GM19467 (cell line): ENCODE measurements at regions not wholly inside any gene's neighbourhood (a gene's known extent, or its start where the extent isn't known, plus 50 kb on each side); places are given as distances from the start of the nearest gene placed in this dataset.
"Not testable (repeated sequence)": the region's sequence is repeated elsewhere in the genome, so short reads cannot be mapped to it uniquely, and the experiment has no call there.

Source experiments
- ATAC-seq: cut with Tn5 transposase; IDR thresholded peaks from one replicate; pipeline ENCODE4 v1.9.1; 2021; ENCODE audit warnings: mild to moderate bottlenecking, moderate library complexity; ENCODE audit not compliant: unreplicated experiment

GRCh38 chr7:45267262-45267661 is 109.7 kb downstream of the RAMP3 start:
- no peak for ATAC-seq

DNA sequence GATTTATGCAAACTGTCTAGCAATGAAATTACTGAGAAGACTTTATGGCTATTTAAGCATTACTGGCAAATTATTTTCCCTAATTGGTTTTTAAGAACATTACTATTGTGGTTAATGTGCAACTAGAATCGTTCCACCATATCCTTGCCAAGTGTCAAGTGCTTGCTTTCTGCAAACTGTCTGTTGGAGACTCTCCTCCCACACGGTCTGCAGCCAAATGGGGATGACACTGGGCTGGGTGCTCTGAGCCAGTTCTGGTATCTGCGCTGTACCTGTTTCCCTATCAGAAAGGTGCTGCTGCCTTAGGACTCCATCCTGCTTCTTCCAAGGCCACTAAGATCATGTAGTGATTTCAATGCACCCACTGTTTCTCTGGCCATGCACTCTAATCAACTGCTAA is 110.4 kb downstream of the RAMP3 start:
- ATAC-seq, result no peak

DNA sequence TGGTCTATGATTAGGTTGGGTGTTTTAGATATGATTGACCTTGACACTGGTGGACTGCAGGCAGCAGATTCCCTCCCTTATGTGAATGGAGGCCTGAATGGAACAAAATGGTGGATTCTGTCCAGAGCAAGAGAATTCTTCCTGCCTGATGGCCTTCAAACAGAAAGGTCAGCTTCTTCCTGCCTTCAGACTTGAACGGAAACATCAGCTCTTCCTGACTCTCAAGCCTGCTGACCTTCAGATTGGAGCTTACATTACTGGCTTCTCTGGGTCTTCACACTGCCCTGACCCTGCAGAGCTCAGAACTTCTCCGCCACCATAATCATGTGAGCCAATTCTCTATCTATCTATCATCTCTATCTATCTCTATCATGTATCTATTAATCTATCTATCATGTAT is 111.6 kb downstream of the RAMP3 start:
- ATAC-seq, result no peak

DNA sequence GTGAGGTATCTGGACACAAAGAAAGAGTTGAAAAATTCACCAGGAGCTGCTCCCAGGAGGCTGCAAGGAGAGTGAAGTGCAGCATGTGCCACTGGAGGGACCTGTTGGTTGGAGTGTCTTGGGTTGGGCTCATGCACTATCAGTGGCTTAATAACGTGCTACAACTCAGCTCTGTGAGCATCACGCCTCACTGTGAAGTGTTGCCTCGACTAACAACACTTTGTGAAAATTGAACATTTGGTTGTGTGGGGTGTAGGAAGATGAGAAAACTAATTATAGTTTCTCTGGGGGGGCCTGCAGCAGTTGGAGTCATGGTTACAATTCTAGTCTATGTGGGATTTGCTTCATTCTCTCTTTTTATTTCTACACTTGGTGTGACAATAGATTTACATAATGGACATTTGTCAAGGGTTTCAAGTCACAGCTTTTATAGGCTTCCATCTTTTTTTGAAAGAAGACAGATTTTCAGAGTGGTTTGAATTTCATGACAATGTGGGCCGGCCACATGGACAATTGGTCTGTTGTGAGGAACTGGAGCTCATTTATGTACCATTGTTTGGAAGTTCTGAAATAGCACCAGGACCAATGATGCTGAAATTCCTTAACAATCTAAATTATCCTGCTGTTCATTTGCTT is 121.3 kb downstream of the RAMP3 start:
- no peak for ATAC-seq

DNA sequence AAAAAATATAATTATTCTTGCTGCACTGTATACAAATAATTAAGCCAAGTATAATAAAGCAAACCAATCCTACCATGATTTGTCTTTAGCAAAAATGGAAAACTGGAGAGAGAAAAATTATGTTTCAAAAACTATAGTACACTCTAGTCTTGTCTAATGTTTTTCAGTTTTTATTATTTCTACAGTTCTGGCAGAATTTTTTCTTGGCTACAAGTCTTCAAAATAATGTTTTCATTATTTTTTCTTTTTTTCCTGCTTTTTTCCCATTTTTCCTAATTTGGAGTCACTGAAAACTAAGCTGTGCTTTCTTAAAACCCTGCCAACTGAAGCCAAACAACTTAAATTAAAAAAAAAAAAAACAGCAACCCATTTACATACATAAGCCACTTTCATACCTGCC is 132.0 kb downstream of the RAMP3 start:
- ATAC-seq, result not testable (repeated sequence)

- no peak for ATAC-seq
These were observed 133.3 kb downstream of the RAMP3 start for GRCh38 chr7:45290880-45291279.

DNA sequence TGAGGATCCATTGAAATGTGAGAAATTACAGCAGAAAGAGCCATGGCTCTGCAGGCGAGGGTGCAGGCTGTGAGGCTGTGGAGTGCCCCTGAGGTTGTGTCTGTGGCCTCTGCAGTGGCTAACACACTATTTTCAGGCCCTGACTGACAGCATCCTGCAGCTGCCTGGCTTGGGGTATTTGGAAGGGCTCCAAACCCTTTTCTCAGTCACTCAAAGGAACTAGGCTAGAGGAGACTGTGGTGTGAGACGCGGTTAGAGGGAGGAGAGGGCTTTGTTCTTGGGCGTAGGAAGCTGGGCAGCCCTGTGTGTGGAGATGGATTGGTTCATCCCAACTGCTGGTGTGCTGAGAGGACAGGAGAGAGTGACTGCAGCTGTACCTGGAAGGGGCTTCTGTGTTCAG is 134.9 kb downstream of the RAMP3 start:
- ATAC-seq, result no peak

GRCh38 chr7:45293295-45293942 is 135.8 kb downstream of the RAMP3 start:
- no peak for ATAC-seq

DNA sequence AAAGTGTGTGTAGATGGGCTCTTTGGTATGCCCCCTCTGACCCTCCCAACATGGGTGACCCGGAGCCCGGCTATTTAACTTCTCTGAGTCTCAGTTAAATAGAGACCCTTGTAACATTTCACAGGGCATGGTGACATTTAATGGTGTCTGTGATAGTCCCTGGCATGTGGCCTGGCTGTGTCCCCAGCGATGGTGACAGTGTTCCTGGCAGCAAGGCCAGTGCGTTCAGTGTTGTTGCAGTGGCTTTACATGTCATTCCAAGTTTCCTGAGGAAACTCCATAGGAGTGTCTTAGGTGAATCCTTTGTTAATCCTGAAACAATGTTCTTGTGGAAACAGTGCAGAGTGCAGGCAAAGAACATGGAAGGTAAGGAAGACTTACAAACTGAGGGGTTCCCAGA is 137.0 kb downstream of the RAMP3 start:
- ATAC-seq, result no peak

- no peak for ATAC-seq
These were observed 137.6 kb downstream of the RAMP3 start for GRCh38 chr7:45295222-45295621.

DNA sequence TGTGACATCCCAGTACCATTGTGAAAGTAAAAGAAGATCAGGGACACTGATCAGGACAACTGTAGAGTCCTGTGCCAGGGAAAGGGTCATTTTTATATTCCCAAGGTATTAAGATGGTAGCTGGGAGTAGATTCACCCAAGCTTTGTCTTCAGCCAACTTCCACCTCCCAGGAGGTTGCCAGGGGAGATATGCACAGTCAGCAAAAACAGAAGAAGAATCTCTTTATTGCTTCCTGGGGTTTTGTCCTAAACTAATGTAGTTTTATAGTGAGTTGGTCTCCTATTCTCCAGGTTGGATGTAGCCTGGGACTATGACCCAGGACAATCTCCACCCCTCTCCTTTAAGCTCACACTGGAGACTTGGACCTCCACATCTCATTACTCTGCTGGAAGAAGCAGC is 139.2 kb downstream of the RAMP3 start:
- ATAC-seq, result no peak

DNA sequence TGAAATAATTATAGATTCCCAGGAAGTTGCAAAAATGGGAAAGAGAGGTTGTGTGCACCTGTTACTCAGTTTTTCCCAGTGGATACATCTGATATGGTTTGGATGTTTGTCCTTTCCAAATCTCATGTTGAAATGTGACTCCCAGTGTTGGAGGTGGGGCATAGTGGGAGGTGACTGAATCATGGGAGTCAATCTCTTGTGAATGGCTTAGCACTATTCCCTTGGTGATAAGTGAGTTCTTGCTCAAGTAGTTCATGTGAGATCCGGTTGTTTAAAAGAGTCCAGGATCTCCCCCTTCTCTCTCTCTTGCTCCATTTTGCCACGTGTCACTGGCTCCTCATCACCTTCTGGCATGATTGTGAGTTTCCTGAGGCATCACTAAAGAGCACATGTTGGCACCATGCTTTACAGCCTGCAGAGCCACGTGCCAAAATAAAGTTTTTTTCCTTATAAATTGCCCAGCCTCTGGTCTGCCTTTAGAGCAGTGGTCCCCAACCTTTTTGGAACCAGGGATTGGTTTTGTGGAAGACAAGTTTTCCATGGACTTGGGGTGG is 149.2 kb downstream of the RAMP3 start:
- no peak for ATAC-seq

DNA sequence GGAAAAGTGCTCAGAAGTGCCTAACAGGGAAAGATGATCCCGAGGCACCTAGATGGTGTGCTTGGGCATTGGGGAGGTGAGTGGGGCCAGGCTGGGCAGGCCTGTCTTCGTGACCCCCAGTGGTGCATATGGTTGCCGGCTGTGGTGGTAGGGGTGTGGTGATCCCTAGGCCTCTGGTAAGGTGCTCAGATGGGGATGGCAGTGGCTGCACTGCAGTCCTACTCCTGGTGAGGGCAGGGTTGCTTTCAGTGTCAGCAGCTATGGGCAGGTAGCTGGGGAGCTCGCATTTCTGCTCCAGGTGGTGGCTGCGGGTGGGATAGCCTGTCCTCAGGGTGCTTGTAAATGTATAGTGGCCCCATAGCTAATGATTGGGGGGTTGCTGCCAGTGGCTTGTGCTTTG is 154.0 kb downstream of the RAMP3 start:
- no peak for ATAC-seq

DNA sequence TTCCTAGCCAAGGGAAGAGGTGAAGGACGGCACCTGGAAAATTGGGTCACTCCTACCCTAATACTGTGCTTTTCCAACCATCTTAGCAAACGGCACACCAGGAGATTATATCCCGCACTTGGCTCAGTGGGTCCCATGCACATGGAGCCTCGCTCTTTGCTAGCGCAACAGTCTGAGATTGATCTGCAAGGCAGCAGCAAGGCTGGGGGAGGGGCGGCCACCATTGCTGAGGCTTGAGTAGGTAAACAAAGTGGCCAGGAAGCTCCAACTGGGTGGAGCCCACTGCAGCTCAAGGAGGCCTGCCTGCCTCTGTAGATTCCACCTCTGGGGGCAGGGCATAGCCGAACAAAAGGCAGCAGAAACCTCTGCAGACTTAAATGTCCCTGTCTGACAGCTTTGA is 157.9 kb downstream of the RAMP3 start:
- ATAC-seq, result not testable (repeated sequence)

DNA sequence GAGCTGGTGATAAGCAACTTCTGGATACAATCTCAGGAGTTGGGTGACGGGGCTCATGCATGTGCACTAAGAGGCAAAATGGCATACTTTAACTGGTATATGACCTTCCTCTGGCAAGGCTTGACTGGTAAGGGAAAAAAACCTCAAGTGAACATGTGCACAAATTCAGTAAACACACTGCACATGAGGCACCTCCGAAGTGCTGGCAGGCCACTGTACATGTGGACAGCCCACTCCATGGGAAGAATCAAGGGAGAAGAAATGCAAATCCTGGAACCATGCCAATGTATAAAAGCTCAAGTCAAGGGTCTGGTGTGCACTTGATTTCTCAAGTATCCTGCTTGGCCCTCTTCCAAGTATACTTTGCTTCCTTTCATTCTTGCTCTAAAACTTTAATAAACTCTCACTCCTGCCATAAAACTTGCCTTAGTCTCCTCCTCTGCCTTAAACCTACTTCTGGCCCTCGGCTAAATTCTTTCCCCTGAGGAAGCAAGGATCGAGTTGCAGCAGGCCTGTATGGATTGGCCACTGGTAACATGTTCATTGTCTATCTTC is 167.2 kb downstream of the RAMP3 start:
- no peak for ATAC-seq

DNA sequence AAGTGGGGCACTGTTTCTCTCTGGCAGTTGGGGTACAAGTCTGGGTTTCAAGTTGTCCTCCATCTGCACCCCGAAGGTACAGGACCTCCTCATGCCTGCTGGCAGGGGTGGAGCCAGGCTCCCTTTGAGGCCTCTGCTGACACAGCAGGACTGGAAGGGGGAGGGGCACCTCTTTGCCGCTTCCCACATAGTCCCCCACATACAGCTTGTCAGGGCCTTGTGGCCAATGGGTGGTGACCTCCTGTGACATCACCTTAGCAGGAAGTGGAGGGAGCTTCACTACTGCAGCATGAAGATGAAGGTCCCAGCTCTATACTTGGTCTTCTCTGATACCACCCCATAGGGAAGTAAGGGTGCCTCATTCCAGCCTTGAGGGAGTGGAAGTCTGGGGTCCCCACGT is 167.8 kb downstream of the RAMP3 start:
- ATAC-seq, result no peak

DNA sequence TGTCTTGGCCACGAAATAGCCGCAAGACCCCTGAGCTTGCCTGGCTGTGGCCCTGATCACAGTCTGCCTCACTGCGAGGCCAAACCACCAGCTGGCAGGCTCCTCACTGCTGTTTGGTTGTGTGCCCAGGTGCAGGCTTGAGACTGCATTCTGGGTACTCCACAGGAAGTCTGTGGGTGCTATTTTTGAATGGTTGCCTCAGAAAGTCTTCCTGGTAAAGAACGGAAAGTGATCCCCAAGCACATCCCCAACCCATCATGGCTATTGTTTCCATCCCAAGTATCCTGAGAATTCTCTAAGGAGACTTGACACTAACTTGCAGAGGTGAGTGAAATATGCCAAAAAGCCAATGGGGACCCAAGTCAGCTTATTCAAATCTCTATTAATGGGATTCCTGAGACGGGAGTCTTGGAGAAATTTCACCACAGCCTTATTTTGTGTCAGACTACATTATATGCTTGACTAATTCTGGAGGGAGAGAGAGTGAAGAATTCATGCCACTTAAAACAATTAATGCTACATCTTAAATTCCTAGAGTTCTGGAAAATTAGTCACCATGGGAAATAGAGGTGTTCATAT is 170.9 kb downstream of the RAMP3 start:
- no peak for ATAC-seq

DNA sequence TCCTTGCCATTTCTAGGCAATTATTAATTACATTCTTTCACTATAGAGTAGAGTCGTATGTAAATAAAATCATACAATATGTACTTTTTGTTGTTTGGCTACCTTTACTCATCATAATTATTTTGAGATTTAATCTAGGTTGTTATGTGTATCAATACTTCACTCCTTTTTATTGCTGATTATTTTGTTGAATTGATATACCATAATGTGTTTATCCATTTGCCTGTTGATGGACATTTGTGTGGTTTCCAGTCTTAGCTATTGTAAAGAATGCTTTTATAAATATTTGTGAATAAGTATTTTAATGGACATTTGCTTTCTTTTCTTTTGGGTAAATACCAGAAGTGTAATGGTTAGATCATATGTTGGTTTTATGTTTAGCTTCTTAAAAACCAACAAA is 174.0 kb downstream of the RAMP3 start:
- no peak for ATAC-seq

DNA sequence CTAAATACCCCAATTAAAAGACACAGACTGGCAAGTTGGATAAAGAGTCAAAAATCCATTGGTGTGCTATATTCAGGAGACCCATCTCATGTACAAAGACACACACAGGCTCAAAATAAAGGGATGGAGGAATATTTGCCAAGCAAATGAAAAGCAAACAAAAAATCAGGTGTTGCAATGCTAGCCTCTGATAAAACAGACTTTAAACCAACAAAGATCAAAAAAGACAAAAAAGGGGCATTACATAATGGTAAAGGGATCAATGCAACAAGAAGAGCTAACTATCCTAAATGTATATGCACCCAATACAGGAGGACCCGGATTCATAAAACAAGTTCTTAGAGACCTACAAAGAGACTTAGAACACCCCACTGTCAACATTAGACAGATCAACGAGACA is 177.4 kb downstream of the RAMP3 start:
- not testable (repeated sequence) for ATAC-seq

DNA sequence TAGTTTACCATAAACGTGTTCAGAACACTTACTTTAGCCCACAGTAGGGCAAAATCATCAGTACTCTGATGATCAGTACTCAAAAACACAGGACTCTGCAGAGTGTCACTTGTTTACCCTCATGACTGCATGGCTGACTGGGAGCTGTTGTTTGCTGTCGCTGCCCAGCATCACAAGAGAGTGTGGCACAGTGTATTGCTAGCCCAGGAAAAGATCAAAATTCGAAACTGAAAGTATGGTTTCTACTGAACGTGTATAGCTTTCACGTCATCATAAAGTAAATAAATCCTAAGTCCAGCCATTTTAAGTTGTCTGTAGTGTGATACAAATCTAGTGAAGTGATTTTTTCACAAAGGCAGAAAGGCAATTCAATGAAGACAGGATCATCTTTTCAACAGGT is 184.6 kb downstream of the RAMP3 start:
- ATAC-seq, result no peak

GRCh38 chr7:45343746-45344145 is 186.2 kb downstream of the RAMP3 start:
- no peak for ATAC-seq

DNA sequence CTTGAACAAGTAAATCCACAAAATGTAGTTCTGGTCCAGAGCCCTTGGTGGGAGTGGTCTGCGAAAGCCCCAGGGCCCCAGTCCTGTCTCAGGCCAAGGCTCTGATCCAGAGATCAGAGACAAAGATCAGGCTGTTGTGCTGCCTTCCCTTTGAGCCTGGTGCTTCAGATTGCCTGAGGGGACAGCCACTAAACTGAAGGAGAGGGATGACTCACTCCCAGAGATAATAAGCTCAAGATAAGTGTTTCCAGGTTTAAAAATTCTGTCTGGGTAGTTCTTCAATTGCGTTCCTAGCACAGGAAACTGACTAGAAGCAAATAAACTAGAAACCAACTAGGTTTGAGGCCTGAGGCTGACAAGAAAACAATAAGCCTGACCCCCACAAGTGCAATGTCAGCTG is 190.2 kb downstream of the RAMP3 start:
- ATAC-seq, result no peak
